Body of pancreas (tissue), 4 donors: ENCODE measurements at regions not wholly inside any gene's neighbourhood (a gene's known extent, or its start where the extent isn't known, plus 50 kb on each side); places are given as distances from the start of the nearest gene placed in this dataset.

Experiments used
- CTCF ChIP-seq, 7 experiments: fragments of 450-650 bp in 4 of 7; fragments of 200-600 bp in 3 of 7; sonication (generic) in 3 of 7; IDR thresholded peaks; one replicate each; pipeline ENCODE4 v1.5.1; 2016 to 2019; ENCODE audit warnings: antibody characterized with exemption in 7 of 7
- POLR2A ChIP-seq, 3 donors: fragments of 450-650 bp; IDR thresholded peaks; one replicate each; pipeline ENCODE4 v1.6.1; 2016; ENCODE audit warnings: antibody characterized with exemption in 3 of 3, mild to moderate bottlenecking in 2 of 3

- no peak for TF ChIP-seq CTCF (IDR thresholded peaks at IDR 0.05)
- no peak for TF ChIP-seq POLR2A (IDR thresholded peaks at IDR 0.05)
Measured at GRCh38 chr3:147843331-147843730, 434.2 kb downstream of the ZIC1 start.
